COR-L47 (cell line): ENCODE measurements at regions not wholly inside any gene's neighbourhood (a gene's known extent, or its start where the extent isn't known, plus 50 kb on each side); places are given as distances from the start of the nearest gene placed in this dataset.

Source experiments
- DNase-seq: peaks from one replicate; lab custom pipeline; 2025; lab: John Stamatoyannopoulos, UW

DNA sequence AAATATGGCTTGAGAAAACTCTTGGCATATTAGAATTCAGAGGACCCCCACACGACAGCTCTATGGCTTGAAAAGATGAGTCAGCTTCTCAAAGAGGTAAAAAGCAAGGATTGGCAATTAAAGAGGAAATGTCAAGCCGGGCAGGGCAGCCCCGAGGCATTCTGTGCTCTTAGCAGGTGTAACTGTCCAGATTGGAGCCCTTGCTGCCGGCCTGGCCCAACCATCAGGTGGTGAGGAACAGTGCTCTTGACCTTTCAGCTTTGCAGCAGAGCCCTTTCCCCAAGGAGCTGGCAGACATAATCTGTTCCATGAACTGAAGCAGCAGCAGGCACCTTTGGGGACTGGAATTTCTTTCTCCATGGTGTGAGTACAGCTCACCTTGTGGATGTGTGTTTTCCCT, 287.8 kb downstream of the UTP18 start:
- no peak for DNase-seq

DNA sequence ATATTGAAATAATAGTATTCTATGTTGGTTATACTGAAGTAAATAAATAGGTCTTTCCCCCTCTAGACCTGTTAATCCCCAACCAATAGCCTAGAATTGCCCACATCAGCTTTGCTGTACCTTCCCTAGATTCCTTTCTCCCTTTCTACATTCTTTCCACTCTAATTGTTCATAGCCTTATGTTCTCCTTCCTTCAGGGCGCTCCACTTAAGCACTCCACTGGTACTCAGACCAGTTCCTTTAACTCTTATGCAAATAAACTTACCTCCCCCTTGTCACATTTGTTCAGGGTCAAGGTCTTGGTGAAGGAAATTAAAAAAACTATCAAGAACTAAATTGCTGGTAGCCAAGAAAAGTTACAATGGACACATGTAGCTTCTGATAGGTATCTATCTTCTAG, 294.8 kb downstream of the UTP18 start:
- DNase-seq, result no peak

DNA sequence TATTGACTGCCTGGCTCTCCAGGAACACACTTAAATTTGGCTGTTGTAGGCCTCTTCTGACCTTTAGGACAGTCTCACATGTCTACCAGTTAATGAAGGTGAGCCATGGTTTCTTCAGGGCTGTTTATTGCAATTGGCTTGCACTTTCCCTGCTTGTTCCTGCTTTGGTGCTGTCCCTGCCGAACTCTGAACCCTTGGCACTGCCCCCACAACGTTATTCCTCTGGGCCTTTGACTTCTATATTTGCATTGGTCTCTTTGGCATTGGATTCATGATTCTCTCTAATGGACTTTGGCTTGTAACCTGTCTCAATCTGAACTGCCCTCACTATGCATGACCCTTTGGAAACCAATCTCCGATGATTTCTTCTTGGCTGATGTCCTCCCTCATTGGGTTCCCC, 299.4 kb downstream of the UTP18 start:
- DNase-seq, result no peak

DNA sequence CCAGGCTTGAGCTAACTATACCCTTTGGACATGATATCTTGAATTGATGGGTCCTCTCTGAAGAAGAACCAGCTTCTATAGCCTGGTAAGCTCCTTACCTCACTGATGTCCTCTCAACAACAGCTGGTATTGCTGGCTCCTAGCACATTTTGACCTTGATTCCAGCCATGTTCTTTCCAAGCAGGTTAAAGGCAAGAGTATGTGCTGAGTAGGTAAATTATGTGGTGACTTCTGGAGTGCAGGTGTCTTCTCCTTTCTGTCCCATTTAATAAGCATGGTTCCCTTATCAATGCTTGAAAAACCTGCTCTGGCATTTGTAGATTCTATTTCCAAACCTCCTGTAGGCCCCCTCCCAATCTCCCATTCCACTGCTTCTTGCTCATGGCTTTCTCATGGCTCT, 300.1 kb downstream of the UTP18 start:
- no peak for DNase-seq

DNA sequence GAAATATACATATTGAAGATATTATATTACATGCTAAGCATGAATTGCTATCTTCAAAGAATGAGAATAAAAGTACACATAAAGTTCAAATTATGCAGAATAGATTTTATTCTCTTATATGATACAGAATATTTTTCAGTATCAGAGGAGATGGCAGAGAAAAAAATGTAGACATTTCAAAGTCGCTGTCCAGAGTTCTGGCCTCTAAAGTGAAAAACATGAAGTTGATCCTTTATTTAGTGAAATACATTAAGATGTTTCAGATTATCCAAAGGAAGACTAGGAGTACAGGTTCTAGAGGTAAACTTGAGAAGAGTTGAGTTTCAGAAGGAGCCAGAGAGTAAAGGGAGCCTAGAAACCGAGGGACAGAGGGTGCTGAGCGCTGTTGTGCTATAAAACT, 303.6 kb downstream of the UTP18 start:
- DNase-seq, result no peak

DNA sequence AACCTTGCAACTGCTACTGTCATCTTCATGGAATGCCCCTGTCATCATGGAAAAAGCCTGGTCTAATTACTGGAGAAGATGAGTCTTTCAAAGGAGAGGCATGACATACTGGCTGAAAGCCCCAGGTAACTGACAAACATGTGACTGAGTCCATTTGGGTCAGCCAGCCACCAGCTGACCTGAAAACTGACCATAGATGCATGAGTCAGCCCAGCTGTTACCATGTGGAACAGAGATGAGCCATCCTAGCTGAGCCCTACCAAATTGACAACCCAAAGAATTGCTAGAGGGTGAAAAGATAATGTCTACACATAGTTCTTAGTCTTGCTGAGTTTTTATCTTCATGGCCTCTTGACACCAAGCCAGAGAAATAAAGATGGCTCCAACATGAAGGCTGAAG, 311.8 kb downstream of the UTP18 start:
- DNase-seq, result no peak
